CD4-positive, alpha-beta T cell treated with Interleukin-6 for 4 hours (primary cell): ENCODE measurements at regions not wholly inside any gene's neighbourhood (a gene's known extent, or its start where the extent isn't known, plus 50 kb on each side); places are given as distances from the start of the nearest gene placed in this dataset.
"Not testable (repeated sequence)": the region's sequence is repeated elsewhere in the genome, so short reads cannot be mapped to it uniquely, and the experiment has no call there.

Source experiments
- DNase-seq: peaks from one replicate; pipeline ENCODE4 v3.0.0-alpha.2; 2020; ENCODE audit warnings: mixed read lengths

- no peak for DNase-seq
These were observed 196.3 kb downstream of the DCDC2C start for GRCh38 chr2:3899536-3900155.

GRCh38 chr2:3902131-3902530 is 198.8 kb downstream of the DCDC2C start:
- DNase-seq = no peak

GRCh38 chr2:3904061-3904460 is 200.7 kb downstream of the DCDC2C start:
- no peak for DNase-seq

- not testable (repeated sequence) for DNase-seq
These were observed 205.1 kb downstream of the DCDC2C start for GRCh38 chr2:3908498-3908897.

GRCh38 chr2:3911882-3912455 is 208.6 kb downstream of the DCDC2C start:
- DNase-seq = no peak

- no peak for DNase-seq
These were observed 209.8 kb downstream of the DCDC2C start for GRCh38 chr2:3913166-3913565.

- DNase-seq = no peak
These were observed 210.9 kb downstream of the DCDC2C start for GRCh38 chr2:3914241-3914640.

GRCh38 chr2:3927031-3927430 is 223.7 kb downstream of the DCDC2C start:
- no peak for DNase-seq

- no peak for DNase-seq
These were observed 226.0 kb downstream of the DCDC2C start for GRCh38 chr2:3929374-3929773.

GRCh38 chr2:3930246-3930645 is 226.9 kb downstream of the DCDC2C start:
- no peak for DNase-seq

GRCh38 chr2:3940661-3941060 is 237.3 kb downstream of the DCDC2C start:
- no peak for DNase-seq

- no peak for DNase-seq
These were observed 239.5 kb downstream of the DCDC2C start for GRCh38 chr2:3942841-3943240.

GRCh38 chr2:3944071-3944470 is 240.7 kb downstream of the DCDC2C start:
- DNase-seq = no peak

- DNase-seq = no peak
These were observed 241.5 kb downstream of the DCDC2C start for GRCh38 chr2:3944841-3945240.

- no peak for DNase-seq
These were observed 244.8 kb downstream of the DCDC2C start for GRCh38 chr2:3948191-3948590.

GRCh38 chr2:3951131-3951954 is 248.0 kb downstream of the DCDC2C start:
- no peak for DNase-seq

- no peak for DNase-seq
These were observed 249.6 kb downstream of the DCDC2C start for GRCh38 chr2:3952866-3953516.

GRCh38 chr2:3954261-3954660 is 250.9 kb downstream of the DCDC2C start:
- DNase-seq = no peak

GRCh38 chr2:3956406-3956805 is 253.0 kb downstream of the DCDC2C start:
- DNase-seq = no peak

GRCh38 chr2:3956892-3957291 is 253.5 kb downstream of the DCDC2C start:
- no peak for DNase-seq

GRCh38 chr2:3958465-3958864 is 255.1 kb downstream of the DCDC2C start:
- no peak for DNase-seq

- DNase-seq = no peak
These were observed 255.6 kb downstream of the DCDC2C start for GRCh38 chr2:3958969-3959368.

GRCh38 chr2:3959372-3959771 is 256.0 kb downstream of the DCDC2C start:
- DNase-seq = no peak

- DNase-seq = no peak
These were observed 256.7 kb downstream of the DCDC2C start for GRCh38 chr2:3960106-3960505.
